Activated CD4-positive, alpha-beta T cell treated with anti-CD3 and anti-CD28 coated beads, Interleukin-2, amount 50 U/mL, for 24 hours (primary cell): ENCODE measurements at regions not wholly inside any gene's neighbourhood (a gene's known extent, or its start where the extent isn't known, plus 50 kb on each side); places are given as distances from the start of the nearest gene placed in this dataset.
"Not testable (repeated sequence)": the region's sequence is repeated elsewhere in the genome, so short reads cannot be mapped to it uniquely, and the experiment has no call there.

Source experiments
- DNase-seq, 2 donors: peaks; one replicate each; pipeline ENCODE4 v3.0.0-alpha.2; 2020; ENCODE audit warnings: low read depth in 1 of 2, low spot score in 1 of 2

DNA sequence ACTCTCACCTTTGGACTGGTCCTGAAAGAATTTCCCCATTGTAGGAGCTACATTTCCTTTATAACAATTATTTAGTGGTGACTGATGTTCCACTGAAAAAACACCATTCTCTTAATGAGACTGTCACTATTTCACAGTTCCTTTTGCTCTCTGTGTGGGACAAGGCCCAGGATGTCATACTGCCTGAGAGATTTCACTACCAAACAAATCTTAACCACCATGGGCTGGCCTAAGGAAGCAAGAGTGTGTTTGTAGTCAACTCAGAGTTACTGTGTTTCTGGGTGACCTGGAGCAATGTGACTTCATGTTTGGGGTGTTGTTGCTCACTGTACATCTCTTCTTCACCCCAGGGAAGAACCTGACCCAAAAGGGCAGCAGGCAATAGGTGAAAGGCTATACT lies 50.1 kb upstream of the ZNF608 start:
- no peak for DNase-seq

DNA sequence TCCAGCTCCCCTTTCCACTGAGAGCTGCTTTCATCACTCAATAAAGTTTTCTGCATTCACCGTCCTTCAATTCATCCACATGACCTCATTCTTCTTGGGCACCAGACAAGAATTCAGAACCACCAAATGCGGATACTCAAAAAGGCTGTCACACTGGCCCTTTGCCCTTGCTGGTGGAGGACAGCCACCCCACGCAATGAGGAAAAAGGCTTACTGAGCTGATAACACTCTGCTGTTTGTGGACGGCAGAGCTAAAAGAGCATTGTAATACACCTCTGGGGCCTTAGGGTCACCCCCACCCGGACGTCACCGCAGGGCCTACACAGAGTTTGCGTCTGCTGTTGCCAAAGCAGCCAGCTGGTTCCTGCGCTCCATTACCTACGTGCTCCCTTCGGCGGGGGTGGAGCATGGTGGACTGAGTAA lies 51.2 kb upstream of the ZNF608 start:
- DNase-seq, result no peak

DNA sequence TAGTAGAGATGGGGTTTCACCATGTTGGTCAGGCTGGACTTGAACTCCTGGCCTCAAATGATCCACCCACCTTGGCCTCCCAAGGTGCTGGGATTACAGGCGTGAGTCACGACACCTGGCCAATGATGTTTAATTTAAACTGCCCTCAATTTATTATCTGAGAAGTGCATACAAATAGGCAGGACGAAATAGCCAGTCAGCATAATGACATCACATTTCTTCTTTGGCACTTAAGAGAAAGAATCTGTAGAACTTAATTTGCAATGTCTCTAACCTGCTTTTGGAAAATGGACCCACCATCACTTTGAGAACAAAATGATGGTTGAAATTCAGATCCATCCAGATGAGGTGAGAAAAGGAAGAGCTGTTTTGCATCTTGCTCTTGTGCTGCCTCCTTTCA lies 52.5 kb upstream of the ZNF608 start:
- no peak for DNase-seq

DNA sequence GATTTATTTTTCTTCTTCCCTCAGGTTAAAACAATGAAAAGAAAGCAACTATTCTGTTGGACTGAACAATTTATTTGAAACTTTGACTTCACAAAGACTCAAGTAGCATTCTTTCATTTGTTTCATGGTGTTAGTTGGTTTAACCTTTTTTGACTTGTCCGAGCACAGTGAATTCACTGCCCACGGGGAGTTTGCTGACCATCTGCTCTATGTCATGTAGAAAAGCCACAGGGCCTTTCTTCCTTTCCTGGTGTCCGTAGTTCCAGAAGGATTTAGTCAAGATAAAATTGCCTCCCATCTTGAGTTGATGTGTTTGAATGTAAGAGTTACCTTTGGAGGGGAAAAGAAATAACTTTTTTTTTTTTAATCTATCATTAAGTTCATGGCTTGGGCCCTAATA lies 55.1 kb upstream of the ZNF608 start:
- DNase-seq, result no peak

DNA sequence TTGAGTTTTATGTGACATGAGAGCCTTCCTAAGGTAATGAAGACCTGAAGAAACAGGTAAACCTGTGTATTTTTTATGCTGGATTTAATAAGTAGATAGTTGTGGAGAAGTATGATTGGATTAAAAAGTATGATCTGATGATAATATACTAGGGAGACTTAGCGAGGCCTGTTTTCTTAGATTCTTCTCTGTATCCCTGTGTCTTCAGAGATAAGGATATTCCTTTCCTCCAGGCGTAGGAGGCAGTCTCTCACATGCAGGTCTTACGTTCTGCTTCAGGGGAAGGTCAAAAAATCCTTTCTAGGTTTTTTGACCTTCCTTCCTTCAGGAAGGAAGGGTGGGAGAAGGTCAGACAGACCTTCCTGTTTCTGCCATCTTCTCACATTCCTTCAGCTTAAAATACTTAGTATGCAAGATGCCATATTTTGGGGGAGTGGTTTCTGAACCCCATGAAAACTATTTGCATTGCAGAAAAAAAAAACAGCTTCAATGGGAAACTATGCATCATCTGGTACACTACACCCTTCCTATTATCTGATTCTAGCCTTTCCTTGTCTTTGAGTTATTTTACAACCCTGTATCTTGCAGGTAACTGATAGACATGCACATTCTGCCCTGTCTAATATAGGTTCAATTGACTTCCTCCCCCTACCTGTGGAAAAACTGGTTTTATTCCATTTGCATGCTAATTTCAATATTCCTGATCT lies 57.3 kb upstream of the ZNF608 start:
- DNase-seq, result no peak

DNA sequence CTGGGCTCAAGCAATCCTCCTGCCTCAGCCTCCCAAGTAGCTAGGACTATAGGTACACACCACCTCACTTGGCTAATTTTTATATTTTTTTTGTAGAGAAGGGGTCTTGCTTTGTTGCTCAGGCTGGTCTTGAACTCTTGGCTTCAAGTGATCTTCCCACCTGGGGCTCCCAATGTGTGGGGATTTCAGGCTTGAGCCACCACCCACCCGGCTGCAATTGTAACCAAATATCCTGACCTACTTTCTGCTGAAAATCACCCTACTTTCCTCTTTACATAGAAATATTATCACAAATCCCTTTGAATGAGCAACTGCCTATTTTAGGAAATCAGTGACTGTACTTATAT lies 59.6 kb upstream of the ZNF608 start:
- no peak for DNase-seq

DNA sequence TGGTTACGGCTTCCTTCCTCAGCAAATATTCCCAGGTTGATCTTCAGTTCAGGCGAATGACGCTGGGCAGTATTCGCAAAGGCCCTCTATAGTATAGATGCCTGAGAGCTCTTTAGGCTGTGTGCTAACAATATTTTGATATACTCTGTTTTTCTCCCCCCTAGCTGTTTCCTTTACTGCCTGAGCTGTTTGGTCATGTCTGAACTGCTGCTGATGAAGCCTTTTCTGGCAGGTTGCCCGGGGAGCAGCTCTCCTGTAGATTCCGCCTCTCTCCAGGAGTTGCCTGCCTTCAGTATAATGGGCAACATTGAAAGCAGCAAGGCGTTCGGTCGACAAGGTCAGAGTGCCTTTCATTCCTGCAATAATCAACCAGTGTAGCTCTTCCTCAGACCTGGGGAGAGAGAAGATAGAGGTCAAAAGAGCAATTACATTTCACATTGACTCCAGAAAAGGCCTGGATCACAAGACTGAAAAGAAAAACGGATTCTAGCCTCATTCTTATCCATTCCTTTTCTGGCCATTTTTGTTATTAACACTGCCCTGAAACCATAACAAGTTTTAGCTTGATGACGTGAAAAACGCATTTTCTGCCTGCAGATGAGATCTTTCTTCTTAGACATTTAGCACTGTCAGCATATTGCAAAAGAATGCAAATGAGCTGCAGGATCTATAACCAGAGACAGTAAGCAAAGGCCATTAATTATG lies 60.1 kb upstream of the ZNF608 start:
- no peak for DNase-seq

DNA sequence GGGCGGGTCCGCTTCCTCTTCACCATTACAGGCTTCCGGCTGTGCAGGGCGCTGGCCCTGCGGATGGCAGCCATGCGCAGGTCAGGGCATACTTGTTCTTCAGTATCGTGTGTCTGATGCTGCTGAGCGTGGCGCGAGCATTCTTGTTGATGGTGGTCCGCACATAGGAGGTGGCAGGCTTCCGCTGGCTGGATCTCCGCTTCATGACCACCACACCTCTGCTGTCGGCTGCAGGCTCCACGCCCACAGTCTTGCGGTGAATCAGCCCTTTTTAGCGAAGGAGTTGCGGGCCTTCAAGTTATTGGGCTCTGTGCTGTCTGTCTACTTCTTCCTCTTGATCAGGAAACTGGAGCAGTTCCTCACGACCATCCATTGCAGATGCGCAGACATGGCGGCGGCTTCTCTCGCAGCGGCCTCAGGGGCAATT lies 62.4 kb upstream of the ZNF608 start:
- DNase-seq, result no peak

DNA sequence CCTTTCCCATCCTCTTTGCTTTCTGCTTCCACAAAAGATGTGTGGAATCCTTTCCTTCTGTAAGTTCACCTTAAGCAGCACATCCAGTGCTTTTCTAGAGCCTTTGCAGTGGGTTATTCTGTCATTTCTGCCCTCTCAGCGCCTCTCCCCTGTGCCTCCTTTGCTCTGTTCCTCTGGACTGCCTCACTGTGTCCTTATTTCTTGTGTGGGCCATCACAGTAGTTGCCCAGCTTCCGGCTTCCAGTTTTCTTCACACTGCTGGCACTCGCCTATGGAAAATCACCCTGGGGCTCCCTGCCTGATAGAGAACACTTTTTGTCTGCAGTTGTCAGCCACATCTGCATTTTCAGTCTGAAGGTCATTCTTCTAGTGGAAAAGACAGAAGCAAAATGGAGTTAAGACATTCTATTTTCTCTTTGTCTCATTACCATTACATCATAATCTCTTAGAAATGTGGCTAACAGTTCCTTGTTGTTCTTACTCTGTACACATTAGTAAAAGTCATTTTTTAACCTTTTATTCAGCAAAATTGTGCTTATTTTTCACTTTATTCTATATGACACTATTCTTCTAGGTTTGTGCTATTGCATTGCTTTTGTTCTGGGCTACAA lies 64.1 kb upstream of the ZNF608 start:
- no peak for DNase-seq

DNA sequence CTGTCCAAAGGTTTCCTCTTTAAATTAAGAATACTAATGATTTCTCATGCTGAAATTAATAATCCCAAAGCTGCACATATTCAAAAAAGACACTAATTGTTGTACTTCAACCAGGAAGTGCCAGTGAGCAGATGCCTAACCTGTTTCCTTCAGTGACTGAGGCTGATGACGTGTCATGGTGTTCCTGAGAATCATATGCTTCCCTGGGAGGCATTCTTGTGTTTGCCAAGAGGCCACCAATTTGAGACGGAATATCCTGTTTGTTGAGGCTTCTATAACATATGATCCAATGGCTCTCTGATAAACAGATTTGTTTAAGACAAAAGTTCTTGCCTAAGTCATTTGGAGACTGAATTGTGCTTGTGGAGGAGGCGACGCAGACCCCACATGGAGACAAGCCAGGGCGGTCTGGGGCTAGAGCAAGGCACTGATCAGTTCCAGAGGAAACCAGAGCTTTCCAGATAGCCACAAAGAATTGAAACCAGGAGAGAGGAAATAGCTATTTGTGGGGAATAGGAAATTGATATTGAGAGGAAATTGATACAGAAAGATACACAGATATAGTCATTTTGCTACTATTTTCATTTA lies 66.4 kb upstream of the ZNF608 start:
- no peak for DNase-seq

DNA sequence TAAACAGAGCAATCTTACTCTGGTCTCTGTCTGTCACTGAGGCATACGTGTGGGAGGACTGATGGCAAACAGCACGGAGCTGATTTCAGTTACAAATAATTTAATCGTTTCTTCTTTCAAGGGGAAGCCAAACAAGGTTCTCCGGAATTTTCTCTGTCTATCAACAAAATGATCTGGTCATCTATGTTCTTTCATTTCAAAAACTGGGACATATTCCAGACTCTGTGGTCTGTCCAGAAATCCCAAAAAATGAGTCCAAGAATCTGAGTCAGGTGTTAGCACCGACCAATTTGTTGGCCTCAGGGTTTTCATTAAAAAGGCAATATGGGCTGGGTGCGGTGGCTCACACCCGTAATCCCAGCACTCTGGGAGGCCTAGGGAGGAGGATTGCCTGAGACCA lies 69.9 kb upstream of the ZNF608 start:
- no peak for DNase-seq

DNA sequence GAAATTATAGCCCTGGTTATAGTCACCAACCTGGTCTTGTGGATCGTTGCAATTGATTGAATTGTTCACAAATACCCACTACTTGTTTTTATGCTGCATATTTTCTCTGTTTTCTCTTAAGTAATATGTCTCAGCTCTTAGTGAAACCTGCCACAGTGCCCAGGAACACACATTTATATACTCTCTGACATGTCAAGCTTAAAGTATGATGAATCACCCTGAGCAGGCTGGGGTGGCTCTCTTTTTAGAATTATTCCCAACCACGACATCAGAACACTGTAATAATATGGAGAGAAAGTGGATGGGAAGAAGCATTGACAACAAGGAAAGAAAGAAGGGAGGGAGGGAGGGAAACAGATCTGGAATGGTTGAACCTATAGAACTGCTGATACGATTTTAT lies 72.8 kb upstream of the ZNF608 start:
- DNase-seq, result no peak

DNA sequence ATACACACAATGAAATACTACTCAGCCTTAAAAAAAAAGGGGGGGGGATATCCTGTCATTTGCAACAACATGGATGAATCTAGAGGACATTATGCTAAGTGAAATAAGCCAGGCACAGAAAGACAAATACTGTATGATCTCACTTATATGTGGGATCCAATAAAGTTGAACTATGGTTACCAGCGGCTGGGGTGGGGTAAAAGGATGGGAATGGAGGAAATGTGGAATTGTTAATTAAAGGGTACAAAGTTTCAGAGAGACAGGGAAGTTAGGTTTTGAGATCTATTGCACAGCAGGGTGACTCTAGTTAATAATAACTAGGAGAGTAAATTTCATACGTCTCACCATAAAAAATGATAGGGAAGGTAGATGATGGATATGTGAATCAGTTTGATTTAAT lies 76.2 kb upstream of the ZNF608 start:
- no peak for DNase-seq

DNA sequence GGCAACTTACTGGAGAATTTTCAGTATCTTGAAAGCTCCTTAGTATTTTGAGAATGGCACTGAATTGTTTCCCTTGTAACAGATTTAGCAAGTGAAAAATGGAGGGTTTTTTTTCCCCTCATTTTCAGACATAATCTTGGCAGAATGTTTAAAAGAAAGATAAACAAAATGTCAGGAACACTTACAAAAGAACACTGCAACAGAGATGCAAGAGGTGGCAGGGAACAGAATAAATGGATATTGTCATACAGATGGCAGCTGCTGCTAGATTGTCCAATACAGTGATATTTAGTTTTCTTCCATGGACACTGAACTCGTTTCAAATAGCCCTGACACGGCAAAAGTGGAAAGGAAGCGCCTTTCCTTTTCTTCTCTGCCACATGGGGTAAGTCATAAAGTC lies 76.9 kb upstream of the ZNF608 start:
- DNase-seq, result no peak

DNA sequence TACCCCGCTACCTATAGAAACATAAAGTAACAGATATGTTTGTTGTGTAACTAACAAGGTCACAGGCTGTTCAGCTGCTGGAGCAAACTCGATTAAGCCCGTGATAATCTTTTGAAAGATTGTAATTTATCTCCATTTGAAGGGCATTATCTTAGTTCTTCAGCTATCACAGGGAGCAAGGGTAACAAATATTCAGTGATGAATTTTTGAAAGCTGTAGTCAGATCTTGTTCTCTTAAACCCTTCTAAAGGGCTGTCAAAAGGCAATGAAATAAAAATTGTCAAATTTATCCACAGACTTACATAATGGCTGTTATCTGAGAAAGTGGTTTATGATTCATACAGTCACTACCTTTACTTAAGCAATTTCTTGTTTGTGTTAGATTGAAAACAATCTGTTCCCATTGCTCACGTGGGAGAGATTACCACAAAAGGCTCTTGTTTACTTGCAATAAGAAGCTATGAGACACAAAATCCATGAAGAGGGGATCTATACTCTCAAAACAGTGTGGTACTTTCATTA lies 78.3 kb upstream of the ZNF608 start:
- DNase-seq, result no peak

DNA sequence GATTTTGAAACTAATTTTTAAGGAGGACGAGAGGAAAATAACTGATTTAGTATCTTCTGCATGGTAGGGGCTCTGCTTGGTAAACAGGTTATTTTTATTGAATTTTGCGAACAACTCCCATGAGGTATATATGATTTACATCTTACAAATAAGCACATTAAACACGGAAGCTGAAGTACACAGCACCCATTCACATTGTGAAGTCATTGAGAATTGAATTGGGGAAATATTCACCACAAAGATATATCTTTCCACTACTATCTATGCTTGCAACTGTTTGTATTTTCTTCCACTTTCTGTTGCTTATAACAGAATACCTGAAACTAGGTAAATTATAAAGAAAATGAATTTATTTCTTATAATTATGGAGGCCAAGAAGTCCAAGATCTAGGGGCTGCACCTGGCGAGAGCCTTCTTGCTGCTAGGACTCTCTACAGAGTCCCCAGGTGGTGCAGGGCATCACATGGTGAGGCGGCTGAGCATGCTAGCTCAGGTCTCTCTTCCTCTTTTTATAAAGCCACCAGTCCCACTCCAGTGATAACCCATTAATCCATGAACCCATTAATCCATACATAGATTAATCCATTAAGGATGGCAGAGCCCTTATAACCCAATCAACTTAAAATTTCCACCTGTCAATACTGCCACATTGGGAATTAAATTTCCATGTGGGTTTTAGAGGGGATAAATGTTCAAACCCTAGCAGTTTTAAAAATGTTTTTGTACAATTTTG lies 79.0 kb upstream of the ZNF608 start:
- no peak for DNase-seq

DNA sequence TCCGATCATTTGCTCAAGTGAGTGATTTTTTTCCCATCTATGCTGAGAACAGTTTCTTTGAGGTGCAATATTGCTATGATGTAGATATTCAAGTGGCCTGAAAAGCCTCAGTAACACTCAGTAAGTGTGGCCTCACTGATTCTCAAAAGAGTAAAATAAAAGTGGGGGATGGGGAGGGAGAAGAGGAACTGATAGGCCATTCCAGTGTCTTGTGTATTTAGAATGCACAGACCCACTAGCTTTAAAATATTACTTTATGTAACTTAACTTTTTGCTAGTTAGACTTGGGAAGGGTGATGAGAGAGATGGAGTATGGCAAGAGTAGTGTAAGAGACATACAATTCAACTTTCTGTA lies 79.5 kb upstream of the ZNF608 start:
- DNase-seq, result no peak

DNA sequence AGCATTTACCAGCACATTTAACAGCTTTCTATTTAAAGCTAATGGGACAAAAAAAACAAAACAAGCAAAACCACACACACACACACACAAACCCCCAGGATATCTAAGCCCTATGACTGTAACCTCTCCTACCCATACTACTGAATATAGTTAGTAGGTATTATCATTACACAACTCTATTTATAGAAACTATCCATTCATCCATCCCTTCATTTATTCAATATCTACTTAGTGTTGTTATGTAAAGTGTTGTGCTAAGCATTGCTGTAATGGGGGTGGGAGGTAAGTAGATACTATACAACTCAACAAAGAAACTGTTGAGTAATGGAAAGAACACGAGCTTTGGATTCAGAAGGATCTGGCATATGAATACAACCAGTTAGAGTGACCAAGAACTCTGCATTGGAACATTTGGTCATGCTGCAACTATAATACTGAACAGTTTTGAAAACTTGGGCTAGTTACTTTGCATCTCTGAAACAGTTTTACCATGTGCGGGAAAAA lies 82.3 kb upstream of the ZNF608 start:
- no peak for DNase-seq

DNA sequence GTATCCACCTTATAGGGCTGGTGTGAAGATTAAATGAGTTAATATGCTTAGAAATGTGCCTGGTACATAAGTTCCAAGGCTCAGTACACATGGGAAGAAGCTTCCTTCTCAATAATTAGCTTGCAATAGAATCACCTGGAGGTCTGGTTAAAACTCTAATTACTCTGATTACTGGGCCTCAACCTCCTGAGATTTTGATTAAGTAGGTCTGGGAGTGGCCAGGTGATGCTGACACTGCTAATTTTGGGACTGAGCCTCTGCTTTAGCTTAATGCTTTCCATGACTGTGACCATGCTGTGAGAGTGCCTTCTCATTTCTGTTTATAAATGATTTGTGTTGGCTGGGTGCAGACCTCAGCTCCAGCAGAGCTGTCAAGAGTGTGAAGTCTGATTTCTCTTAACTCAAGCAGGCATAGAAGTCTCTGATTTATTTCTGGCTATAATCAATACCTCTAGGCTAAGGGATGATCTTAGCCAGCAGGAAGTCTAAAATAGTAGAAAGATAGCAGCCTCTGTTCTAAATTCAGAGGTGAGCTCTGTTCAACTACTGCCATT lies 85.3 kb upstream of the ZNF608 start:
- no peak for DNase-seq

DNA sequence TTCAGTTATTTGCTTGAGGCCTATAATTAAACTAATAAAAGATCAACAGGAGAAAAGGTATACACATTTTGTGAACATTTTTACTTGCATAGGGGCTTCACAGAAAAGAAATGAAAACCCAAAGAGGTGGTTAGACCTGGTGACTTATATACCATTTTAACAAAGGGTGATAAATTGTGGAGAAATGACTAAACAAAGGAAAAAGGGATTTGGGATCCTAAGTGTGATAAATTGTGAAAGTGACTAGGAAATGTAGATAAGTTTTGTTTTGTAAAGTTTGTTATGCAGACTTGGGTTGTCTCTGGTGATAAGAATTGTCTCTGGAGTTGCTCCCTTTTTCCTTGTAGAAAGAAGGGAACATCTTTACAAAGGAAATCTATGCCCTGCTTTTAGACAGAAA lies 86.1 kb upstream of the ZNF608 start:
- DNase-seq, result no peak

DNA sequence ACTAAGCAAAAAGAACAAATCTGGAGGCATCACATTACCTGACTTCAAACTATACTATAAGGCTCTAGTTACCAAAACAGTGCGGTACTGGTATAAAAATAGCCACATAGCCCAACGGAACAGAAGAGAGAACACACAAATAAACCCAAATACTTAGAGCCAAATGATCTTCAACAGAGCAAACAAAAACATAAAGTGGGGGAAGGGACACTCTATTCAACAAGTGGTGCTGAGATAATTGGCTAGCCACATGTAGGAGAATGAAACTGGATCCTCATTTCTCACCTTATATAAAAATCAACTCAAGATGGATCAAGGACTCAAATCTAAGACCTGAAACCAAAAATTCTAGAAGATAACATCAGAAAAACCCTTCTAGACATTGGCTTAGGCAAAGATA lies 89.9 kb upstream of the ZNF608 start:
- not testable (repeated sequence) for DNase-seq
